ENCODE measurements at regions not wholly inside any gene's neighbourhood (a gene's known extent, or its start where the extent isn't known, plus 50 kb on each side); places are given as distances from the start of the nearest gene placed in this dataset.

DNA sequence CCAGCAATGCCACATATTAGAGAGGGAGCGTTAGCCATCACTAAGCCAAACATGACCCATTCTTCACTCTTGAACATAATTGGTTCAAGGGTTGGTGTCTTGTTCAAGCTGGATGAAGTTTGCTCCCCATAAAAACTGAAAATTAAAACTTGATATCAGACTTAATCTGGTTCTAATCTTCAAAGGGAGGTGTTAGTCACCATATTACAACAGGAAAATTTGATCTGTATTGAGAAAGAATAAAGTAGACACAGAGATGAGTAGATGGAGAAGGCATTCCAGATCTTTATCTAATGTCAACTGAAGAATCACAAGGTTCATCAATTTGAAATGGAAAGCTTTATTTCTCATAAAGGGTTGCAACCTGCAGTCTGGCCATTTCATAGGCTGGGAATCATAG, 972.8 kb downstream of the HACE1 start:
- TF ChIP-seq POLR2A (IDR thresholded peaks at IDR 0.05; ENCODE audit: low read depth, low read length) (no peak), POLR2AphosphoS5 (IDR thresholded peaks at IDR 0.05; ENCODE audit: low read depth, low read length) (no peak)
- FAIRE-seq (no peak), DNase-seq (ENCODE audit: insufficient read length) (no peak)

DNA sequence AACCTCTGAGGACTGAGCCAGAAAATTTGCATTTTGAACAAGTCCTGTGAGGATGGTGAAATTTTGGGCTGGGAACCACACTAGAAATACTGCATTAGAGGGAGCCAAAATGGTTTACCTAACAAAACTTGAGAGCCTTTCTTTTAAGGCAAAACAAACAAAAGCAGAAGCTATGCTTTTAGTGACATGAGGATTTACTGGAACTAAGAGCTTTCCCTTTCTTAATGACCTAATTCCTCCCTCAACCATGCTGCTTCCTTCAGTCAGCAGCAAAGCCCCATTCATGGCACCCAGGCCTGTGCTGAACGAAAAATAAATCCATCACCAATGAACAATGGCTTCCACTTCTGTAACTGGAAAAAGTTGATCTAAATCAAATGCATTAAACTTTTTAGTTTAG, 974.3 kb downstream of the HACE1 start:
- FAIRE-seq (no peak), DNase-seq (ENCODE audit: insufficient read length) (no peak)
- TF ChIP-seq POLR2AphosphoS5 (IDR thresholded peaks at IDR 0.05; ENCODE audit: low read depth, low read length): no peak
- no peak for TF ChIP-seq TAF1 (IDR thresholded peaks at IDR 0.05; ENCODE audit: borderline replicate concordance, low read depth, low read length)
- no peak for TF ChIP-seq POLR2A (IDR thresholded peaks at IDR 0.05; ENCODE audit: low read depth, low read length)

DNA sequence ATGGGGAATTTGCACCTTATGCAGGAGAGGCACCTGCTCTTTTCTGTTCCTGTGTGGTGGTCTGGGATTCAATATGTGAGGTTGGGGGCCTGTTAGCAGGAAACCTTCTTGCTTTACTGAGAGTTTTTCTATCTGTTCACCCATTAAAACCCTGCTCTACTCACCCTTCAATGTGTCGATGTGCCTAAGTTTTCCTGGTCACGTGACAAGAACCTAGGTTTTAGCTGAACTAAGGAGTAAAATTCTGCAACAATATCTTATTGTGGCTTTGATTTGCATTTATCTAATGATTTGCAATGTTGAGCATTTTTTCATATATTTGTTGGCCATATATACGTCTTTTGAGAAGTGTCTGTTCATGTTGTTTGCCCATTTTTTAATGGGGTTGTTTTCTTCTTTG, 979.9 kb downstream of the HACE1 start:
- no peak for TF ChIP-seq POLR2AphosphoS5 (IDR thresholded peaks at IDR 0.05; ENCODE audit: low read depth, low read length)
- TF ChIP-seq POLR2A (IDR thresholded peaks at IDR 0.05; ENCODE audit: low read depth, low read length): no peak
- no peak for TF ChIP-seq TAF1 (IDR thresholded peaks at IDR 0.05; ENCODE audit: borderline replicate concordance, low read depth, low read length)
- no peak for FAIRE-seq
- no peak for DNase-seq (ENCODE audit: insufficient read length)

DNA sequence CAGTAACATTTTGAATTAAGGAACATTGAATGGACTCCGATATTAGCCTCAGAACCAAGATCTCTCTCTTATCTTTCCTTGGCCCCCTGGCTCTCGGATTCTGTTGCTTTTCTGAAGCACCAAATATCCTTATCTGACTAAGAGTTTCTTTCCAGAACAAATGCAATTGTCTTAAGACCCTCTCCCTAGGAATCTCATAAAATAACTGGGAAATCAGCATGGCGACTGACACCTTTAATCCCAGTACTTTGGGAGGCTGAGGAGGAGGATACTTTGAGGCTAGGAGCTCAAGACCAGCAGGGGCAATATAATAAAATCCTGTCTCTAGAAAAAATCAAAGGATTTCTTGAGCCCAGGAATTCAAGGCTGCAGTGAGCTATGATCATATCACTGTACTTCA, 984.5 kb downstream of the HACE1 start:
- no peak for FAIRE-seq
- no peak for DNase-seq (ENCODE audit: insufficient read length)
- no peak for TF ChIP-seq TAF1 (IDR thresholded peaks at IDR 0.05; ENCODE audit: borderline replicate concordance, low read depth, low read length)
- TF ChIP-seq POLR2A (IDR thresholded peaks at IDR 0.05; ENCODE audit: low read depth, low read length): no peak
- no peak for TF ChIP-seq POLR2AphosphoS5 (IDR thresholded peaks at IDR 0.05; ENCODE audit: low read depth, low read length)

DNA sequence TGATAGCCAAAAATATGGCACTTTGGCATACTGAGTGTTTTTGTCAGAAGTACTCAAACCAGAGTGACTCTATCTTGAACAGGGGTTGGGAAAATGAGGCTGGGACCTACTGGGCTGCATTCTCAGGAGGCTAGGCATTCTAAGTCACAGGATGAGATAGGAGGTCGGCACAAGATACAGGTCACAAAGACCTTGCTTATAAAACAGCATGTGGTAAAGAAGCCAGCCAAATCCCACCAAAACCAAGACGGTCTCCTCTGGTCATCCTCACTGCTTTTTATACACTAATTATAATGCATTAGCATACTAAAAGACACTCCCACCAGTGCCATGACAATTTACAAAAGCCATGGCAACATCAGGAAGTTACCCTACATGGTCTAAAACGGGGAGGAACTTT, 985.1 kb downstream of the HACE1 start:
- no peak for DNase-seq (ENCODE audit: insufficient read length)
- FAIRE-seq: no peak
- TF ChIP-seq POLR2A (IDR thresholded peaks at IDR 0.05; ENCODE audit: low read depth, low read length) (no peak), POLR2AphosphoS5 (IDR thresholded peaks at IDR 0.05; ENCODE audit: low read depth, low read length) (no peak), TAF1 (IDR thresholded peaks at IDR 0.05; ENCODE audit: borderline replicate concordance, low read depth, low read length) (no peak)

DNA sequence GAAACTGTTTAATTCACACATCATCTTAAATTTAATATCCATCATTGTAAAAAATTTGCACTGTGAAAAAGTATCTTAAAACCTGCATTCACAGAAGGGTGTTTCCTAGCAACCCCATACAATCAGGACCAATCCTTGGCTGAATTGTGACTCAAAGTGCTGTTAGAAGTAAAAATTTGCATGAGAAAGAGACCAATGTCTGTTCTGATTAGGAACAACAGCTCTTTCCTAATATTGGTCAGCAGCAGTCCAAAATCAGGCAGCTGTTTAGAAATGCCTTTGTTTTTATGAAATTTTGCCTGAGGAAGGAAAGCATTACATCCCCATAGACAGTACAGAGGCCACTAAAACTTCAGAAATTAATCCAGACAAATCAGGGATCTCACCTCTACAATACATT, 987.0 kb downstream of the HACE1 start:
- FAIRE-seq: no peak
- DNase-seq (ENCODE audit: insufficient read length): no peak
- TF ChIP-seq POLR2AphosphoS5 (IDR thresholded peaks at IDR 0.05; ENCODE audit: low read depth, low read length): no peak
- TF ChIP-seq POLR2A (IDR thresholded peaks at IDR 0.05; ENCODE audit: low read depth, low read length): no peak
- no peak for TF ChIP-seq TAF1 (IDR thresholded peaks at IDR 0.05; ENCODE audit: borderline replicate concordance, low read depth, low read length)

DNA sequence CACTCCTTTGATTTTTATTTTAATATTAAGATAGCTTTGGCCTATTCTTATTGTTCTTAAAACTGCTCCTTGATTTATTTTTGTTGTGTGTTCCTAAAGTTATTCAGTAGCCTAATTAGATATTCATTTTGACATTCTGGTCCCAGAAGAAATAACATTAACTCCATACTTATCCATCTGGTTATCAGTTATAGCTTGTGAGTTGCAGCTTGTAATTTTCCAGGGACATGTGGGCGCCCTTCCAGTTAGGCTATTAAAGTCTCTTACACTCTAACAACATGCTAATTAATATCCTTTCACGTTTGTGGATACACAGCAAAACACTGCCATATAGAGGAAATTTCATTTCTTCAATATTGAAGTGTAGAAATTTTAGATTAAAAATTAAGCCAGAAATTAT, 987.5 kb downstream of the HACE1 start:
- no peak for TF ChIP-seq POLR2AphosphoS5 (IDR thresholded peaks at IDR 0.05; ENCODE audit: low read depth, low read length)
- no peak for TF ChIP-seq TAF1 (IDR thresholded peaks at IDR 0.05; ENCODE audit: borderline replicate concordance, low read depth, low read length)
- no peak for TF ChIP-seq POLR2A (IDR thresholded peaks at IDR 0.05; ENCODE audit: low read depth, low read length)
- DNase-seq (ENCODE audit: insufficient read length) (no peak), FAIRE-seq (no peak)

DNA sequence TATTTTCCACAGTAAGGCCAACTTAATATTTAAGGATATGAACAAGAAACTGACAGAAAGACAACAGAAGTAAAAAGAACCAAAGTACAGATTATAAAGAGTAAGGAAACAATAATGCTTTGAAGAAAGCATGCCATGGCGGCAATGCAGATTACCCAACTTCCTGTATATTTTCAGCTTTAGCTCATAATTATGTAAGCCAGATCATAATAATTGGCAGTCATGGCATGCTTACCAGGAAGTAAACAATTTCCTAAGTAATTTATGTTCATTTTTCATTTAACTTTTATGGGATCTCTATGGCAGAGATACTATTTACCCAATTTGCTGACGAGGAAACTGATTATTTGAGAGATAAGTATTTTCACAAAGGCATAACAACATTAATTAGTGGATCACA, 988.7 kb downstream of the HACE1 start:
- FAIRE-seq (no peak), DNase-seq (ENCODE audit: insufficient read length) (no peak)
- TF ChIP-seq TAF1 (IDR thresholded peaks at IDR 0.05; ENCODE audit: borderline replicate concordance, low read depth, low read length): no peak
- no peak for TF ChIP-seq POLR2AphosphoS5 (IDR thresholded peaks at IDR 0.05; ENCODE audit: low read depth, low read length)
- TF ChIP-seq POLR2A (IDR thresholded peaks at IDR 0.05; ENCODE audit: low read depth, low read length): no peak

DNA sequence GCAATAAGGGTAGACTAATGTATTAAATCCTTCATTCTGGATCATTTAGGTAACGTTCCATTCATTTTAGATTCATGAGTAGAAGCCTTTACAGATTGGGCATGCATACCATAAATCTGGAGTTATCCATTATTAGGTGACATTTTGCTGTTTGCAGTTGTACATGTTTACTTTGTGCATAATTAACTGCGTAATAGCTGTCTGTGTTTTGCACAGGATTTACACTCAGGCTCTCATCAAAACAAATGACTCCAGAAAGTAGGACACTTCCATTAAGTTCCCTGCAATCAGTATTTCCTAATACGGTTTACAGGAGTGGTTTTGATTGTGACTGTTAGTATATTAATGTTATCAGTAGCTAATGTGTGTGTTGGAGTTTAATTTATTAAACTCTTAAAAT, 997.4 kb downstream of the HACE1 start:
- TF ChIP-seq POLR2A (IDR thresholded peaks at IDR 0.05; ENCODE audit: low read depth, low read length) (no peak), TAF1 (IDR thresholded peaks at IDR 0.05; ENCODE audit: borderline replicate concordance, low read depth, low read length) (no peak), POLR2AphosphoS5 (IDR thresholded peaks at IDR 0.05; ENCODE audit: low read depth, low read length) (no peak)
- FAIRE-seq: no peak
- DNase-seq (ENCODE audit: insufficient read length): no peak

DNA sequence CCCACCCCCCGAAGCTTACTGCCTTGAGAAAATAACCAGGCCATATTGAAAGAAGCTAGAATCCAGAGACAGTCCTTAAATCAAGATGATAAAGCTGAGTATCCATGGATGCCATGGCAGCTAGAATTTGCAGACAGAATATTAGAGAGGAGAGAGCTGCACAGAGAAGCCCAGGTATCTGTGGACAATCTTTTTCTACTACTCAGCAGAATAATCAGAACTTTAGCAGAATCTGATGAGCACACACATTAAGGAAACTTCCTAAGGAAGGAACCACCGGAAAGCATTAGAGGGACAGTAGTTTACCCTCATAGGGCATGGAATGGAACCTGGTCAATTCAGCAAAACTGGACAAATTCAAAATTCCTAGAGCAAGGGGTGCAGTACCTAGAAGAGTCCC, 1001.7 kb downstream of the HACE1 start:
- FAIRE-seq (no peak), DNase-seq (ENCODE audit: insufficient read length) (no peak)
- TF ChIP-seq TAF1 (IDR thresholded peaks at IDR 0.05; ENCODE audit: borderline replicate concordance, low read depth, low read length): no peak
- no peak for TF ChIP-seq POLR2A (IDR thresholded peaks at IDR 0.05; ENCODE audit: low read depth, low read length)
- TF ChIP-seq POLR2AphosphoS5 (IDR thresholded peaks at IDR 0.05; ENCODE audit: low read depth, low read length): no peak

DNA sequence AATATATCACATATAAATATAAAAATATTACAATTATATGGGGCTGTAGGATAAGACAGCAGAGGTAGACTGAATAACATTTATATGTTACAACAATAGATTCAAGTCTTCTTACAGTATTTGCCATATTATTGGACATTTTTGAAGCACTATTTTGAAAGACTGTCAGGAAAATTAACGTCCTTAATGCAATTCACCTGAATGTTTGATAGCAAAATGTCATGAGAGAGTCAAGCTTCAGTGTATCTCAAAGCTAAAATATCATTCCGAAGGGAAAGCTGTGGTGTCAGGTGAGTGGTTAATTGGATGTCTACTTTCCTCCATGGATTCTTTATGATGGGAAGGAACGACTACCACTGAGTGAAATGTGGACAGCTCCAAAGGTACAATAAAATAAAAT, 1004.0 kb downstream of the HACE1 start:
- TF ChIP-seq POLR2AphosphoS5 (IDR thresholded peaks at IDR 0.05; ENCODE audit: low read depth, low read length) (no peak), TAF1 (IDR thresholded peaks at IDR 0.05; ENCODE audit: borderline replicate concordance, low read depth, low read length) (no peak), POLR2A (IDR thresholded peaks at IDR 0.05; ENCODE audit: low read depth, low read length) (no peak)
- no peak for DNase-seq (ENCODE audit: insufficient read length)
- FAIRE-seq: no peak

DNA sequence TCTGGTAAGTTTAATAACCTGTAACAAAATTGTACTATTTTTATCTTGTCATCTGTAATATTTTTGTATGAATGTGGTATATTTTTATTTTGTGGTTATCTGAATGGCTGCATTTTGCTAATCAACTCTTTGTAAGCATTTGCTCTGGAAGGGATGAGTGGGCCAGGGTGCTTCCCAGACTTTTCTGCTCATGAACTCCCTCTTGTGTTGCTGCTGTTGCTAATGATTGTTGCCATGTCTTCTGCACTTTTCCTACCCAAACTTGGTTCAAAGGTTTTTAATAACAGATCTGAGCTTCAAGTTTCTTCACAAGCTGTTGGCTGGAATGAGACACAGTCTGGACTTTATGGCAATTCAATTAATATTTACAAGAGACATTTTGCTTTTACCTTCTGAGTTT, 1005.7 kb downstream of the HACE1 start:
- DNase-seq (ENCODE audit: insufficient read length): no peak
- TF ChIP-seq POLR2A (IDR thresholded peaks at IDR 0.05; ENCODE audit: low read depth, low read length): no peak
- no peak for TF ChIP-seq POLR2AphosphoS5 (IDR thresholded peaks at IDR 0.05; ENCODE audit: low read depth, low read length)
- no peak for TF ChIP-seq TAF1 (IDR thresholded peaks at IDR 0.05; ENCODE audit: borderline replicate concordance, low read depth, low read length)
- no peak for FAIRE-seq

DNA sequence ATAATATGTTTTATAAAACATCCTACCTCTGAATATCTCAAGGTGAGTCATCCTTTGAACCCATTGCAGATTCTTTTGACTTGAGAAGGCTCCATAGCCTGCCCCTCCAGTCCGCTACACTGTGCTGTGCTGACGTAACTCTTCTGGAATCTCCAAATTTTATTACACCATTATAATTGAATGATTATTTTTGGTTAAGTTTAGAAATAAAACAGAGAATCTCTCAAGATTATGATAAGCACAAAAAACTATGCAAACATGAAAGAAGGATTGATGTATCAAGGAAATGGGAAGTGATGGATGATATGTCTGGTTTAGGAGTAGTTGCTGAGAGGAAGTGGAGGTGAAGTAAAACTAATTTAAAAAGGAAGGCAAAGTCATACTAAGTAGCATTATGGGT, 1021.3 kb downstream of the HACE1 start:
- FAIRE-seq (no peak), DNase-seq (ENCODE audit: insufficient read length) (no peak)
- no peak for TF ChIP-seq TAF1 (IDR thresholded peaks at IDR 0.05; ENCODE audit: borderline replicate concordance, low read depth, low read length)
- TF ChIP-seq POLR2AphosphoS5 (IDR thresholded peaks at IDR 0.05; ENCODE audit: low read depth, low read length): no peak
- no peak for TF ChIP-seq POLR2A (IDR thresholded peaks at IDR 0.05; ENCODE audit: low read depth, low read length)

Data from GM12892 (cell line).